NCI-H1417 (cell line): ENCODE measurements at regions not wholly inside any gene's neighbourhood (a gene's known extent, or its start where the extent isn't known, plus 50 kb on each side); places are given as distances from the start of the nearest gene placed in this dataset.
"Not testable (repeated sequence)": the region's sequence is repeated elsewhere in the genome, so short reads cannot be mapped to it uniquely, and the experiment has no call there.

Experiments
- DNase-seq, 3 experiments: peaks; one replicate each; lab custom pipeline; 2025; lab: John Stamatoyannopoulos, UW

- DNase-seq = no peak
Measured at GRCh38 chr5:153365547-153365946, 124.9 kb upstream of the GRIA1 start.

DNA sequence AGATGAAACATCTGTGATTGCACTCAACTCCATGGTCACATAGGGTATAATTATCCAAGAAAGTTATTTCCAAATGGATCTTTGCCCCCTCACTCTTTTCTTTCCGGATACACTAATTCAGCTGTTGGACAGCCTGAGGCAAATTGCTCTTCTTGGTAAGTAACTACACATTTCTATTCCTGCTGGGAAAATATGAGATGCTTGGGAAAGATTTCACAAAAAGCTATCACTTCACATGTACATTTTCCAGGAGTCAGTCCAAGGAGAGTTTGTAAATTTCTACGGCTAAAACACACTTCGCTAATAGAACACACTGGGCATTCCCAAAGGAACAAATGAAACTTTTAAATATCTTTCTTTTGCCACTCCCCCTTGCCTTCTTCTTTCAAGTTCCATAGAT is 123.0 kb upstream of the GRIA1 start:
- no peak for DNase-seq

GRCh38 chr5:153372425-153373129 is 117.9 kb upstream of the GRIA1 start:
- DNase-seq = peak; percentile 82 to 96 (median 89)

DNA sequence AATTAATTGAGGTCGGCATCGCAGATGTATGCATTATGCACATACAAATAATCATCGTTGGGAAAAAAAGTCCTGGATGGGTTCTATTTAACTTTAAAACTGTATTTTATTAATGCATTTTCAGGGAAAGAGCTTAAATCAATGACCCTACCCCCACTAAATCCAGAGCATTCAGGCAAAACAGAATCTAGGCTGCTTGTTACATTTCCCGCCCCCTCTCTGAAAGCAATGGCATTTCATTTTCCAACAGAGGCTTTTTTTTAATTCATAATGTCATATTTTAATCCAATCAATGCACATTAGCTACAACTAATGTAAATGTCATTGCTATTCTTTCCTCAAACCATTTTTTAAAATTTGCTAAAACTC is 117.4 kb upstream of the GRIA1 start:
- peak in 1 of 3 experiments; percentile 60 for DNase-seq

DNA sequence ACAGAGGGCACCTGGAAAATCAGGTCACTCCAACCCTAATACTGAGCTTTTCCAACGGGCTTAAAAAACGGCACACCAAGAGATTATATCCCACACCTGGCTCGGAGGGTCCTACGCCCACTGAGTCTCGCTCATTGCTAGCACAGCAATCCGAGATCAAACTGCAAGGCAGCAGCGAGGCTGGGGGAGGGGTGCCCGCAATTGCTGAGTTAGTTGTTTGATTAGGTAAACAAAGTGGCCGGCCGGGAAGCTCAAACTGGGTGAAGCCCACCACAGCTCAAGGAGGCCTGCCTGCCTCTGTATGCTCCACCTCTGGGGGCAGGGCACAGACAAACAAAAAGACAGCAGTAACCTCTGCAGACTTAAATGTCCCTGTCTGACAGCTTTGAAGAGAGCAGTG is 108.8 kb upstream of the GRIA1 start:
- DNase-seq = not testable (repeated sequence)

- DNase-seq = no peak
Measured at GRCh38 chr5:153390569-153390968, 99.9 kb upstream of the GRIA1 start.

DNA sequence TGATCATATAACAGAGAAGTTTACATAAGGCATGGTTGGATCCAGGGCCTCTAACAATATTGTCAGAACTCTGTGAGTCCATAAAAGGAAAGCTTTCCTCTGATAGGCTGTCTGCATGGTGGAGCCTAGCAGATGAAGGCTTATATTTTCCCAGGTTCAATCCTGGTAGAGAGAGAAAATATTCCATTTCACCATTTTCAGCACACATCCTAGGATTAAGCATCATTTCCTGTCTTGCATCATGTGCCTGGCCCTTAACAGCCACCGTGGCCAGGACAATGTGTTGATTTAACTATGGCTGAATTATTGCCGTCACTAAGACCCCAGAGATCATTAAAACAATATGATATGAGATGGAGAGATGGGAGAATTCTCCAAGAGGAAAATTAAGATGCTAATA is 90.9 kb upstream of the GRIA1 start:
- no peak for DNase-seq

GRCh38 chr5:153400931-153401330 is 89.5 kb upstream of the GRIA1 start:
- DNase-seq = no peak

GRCh38 chr5:153402550-153402949 is 87.9 kb upstream of the GRIA1 start:
- DNase-seq = no peak

- no peak for DNase-seq
Measured at GRCh38 chr5:153403470-153403869, 87.0 kb upstream of the GRIA1 start.

DNA sequence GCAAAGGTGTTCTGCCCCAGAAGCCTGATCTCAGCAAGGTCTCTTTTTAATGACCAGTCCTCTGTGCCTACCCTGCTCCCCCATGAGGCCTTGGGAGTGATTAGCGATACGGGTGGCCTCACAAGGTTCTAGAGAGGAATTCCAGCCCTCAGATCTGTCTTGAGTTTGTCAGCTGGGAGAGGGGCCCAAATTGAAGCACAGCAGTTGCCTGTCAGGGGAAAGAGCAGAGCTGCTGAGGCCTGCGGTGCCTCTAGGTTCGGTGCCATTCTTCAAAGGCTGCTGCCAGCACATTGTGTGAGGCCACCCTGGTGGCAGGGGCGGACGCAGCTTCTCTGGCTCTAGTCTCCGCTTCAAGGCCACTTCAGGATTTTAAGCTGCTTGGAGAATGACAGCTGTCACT is 85.7 kb upstream of the GRIA1 start:
- DNase-seq = no peak

DNA sequence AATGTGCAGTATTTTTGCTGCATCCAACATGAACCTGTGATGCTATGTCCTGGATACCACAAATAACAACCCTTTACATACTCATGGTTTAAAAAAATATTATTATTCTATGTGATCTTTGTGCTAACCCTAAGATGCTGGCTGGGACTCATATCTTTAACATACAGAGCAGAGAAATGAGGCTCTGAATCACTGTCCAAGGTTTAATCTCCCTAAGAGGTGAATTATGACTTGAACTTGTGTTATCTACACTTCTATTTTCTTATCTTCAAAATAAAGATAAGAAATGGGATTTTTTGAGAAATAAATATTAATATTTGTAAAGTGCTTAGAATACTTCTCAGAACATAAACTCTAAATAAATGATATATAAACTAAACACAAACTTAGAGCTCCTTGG is 68.8 kb upstream of the GRIA1 start:
- DNase-seq = no peak

DNA sequence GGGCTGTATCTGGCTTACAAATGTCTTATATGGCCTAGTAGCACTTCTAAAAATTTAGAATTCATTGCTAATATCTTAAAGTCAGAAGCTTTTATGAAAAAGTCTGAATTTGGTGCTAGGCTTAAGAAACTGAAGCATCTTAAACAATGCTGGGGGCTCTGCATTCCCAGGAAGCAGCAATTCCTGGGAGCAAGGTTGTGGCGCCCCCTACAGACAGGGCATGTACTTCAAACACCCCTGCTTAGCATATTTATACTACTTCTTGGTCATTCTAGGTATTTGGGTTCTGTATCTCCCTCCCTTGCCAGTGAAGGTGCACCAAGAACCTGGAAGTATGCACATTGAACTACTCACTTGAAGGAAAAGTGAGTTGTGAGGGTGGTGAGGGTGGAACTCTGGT is 64.6 kb upstream of the GRIA1 start:
- DNase-seq = peak in 2 of 3 experiments; percentile 4 to 12

GRCh38 chr5:153429761-153430380 is 60.6 kb upstream of the GRIA1 start:
- no peak for DNase-seq

DNA sequence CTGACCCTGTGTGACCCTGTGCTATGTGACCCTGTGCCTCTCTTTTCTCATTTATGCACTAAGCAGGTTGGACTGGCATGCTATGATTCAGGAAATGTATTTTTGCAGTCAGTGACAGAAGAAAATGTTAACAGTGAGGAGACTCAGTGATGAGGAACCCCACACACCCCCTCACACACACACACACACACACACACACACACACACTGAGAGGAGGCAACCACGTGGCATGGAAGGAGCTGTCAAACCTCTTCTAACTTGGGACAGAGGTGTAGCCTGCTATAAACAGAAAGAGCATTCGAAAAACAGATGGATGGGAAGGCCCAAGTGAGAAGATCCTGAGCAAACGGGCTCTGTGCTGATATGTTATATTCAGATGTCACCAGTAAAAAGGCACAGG is 57.9 kb upstream of the GRIA1 start:
- DNase-seq = no peak

GRCh38 chr5:153437251-153437650 is 53.2 kb upstream of the GRIA1 start:
- no peak for DNase-seq

DNA sequence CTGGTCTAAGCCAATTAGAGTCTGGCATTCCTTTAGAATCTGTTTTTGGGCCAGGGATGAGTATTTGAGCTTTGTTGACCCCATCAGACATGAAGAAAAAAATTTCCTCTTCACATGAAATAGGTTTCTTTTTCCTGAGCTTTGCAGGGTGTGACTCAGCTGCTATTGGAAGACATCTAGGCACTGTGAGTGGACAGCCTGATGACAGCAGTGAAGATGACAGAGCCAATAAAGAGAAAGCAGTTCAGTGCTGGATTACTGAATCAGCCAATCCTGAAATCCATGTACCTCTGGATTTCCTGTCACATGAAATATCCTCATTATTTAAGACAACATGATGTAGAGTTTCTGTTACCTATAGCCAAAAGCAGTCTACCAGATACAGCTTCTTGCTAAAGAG is 51.3 kb upstream of the GRIA1 start:
- DNase-seq = no peak
